Tibial artery (tissue), 4 donors: ENCODE measurements at regions not wholly inside any gene's neighbourhood (a gene's known extent, or its start where the extent isn't known, plus 50 kb on each side); places are given as distances from the start of the nearest gene placed in this dataset.

Source experiments
- DNase-seq, 2 donors: peaks; one replicate each; pipeline ENCODE4 v3.0.0-alpha.2; 2019
- H3K27ac ChIP-seq, 2 donors: fragments of 200-600 bp; sonication (generic) in 1 of 2; 1 replicate in 1 of 2; 2 replicates in 1 of 2; pipeline ENCODE4 v1.5.1; 2018 to 2019; ENCODE audit warnings: mild to moderate bottlenecking in 1 of 2
- H3K27me3 ChIP-seq, 2 donors: fragments of 200-600 bp; sonication (generic) in 1 of 2; one replicate each; pipeline versions ENCODE4 v1.5.1 to v1.6.0; 2016 to 2019
- H3K36me3 ChIP-seq, 3 donors: fragments of 200-600 bp; sonication (generic) in 2 of 3; one replicate each; pipeline ENCODE4 v1.5.1; 2016 to 2019; ENCODE audit warnings: mild to moderate bottlenecking in 2 of 3
- H3K4me1 ChIP-seq, 4 donors: fragments of 200-600 bp; sonication (generic) in 2 of 4; 1 replicate in 3 of 4; 2 replicates in 1 of 4; pipeline ENCODE4 v1.5.1; 2016 to 2019
- H3K4me3 ChIP-seq, 2 donors: fragments of 200-600 bp; sonication (generic) in 1 of 2; 1 replicate in 1 of 2; 2 replicates in 1 of 2; pipeline ENCODE4 v1.5.1; 2018 to 2019; ENCODE audit warnings: mild to moderate bottlenecking in 2 of 2
- H3K9me3 ChIP-seq, 3 donors: fragments of 200-600 bp; sonication (generic) in 1 of 3; one replicate each; pipeline ENCODE4 v1.5.1; 2016 to 2019
- intact Hi-C: fragments of 100-400 bp; cut with DNase I; formaldehyde crosslinking; loops from one replicate; pipeline ENCODE4 v1.15.0; 2023; ENCODE audit warnings: low total_unique reads
- TF ChIP-seq, protein P1 (sequence below), 2 experiments: fragments of 200-600 bp in 1 of 2; fragments of 450-650 bp in 1 of 2; IDR thresholded peaks; one replicate each; pipeline ENCODE4 v1.5.1; 2017 to 2019; ENCODE audit warnings: antibody characterized with exemption in 2 of 2, mild to moderate bottlenecking in 1 of 2, moderate library complexity in 1 of 2

- H3K27ac ChIP-seq: no peak overlapping the region
- intact Hi-C loops: no loop called here
- H3K9me3 ChIP-seq: peaks cover 0 to 9% (median 0%) of the 10 kb centered on the region in 3 donors
- no peaks in the 10 kb centered on the region for H3K4me1 ChIP-seq
- TF ChIP-seq, protein P1, sequence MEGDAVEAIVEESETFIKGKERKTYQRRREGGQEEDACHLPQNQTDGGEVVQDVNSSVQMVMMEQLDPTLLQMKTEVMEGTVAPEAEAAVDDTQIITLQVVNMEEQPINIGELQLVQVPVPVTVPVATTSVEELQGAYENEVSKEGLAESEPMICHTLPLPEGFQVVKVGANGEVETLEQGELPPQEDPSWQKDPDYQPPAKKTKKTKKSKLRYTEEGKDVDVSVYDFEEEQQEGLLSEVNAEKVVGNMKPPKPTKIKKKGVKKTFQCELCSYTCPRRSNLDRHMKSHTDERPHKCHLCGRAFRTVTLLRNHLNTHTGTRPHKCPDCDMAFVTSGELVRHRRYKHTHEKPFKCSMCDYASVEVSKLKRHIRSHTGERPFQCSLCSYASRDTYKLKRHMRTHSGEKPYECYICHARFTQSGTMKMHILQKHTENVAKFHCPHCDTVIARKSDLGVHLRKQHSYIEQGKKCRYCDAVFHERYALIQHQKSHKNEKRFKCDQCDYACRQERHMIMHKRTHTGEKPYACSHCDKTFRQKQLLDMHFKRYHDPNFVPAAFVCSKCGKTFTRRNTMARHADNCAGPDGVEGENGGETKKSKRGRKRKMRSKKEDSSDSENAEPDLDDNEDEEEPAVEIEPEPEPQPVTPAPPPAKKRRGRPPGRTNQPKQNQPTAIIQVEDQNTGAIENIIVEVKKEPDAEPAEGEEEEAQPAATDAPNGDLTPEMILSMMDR (IDR thresholded peaks at IDR 0.05): no peak
- no peak overlapping the region for H3K4me3 ChIP-seq
- DNase-seq: no peak
- no peaks in the 10 kb centered on the region for H3K27me3 ChIP-seq
- H3K36me3 ChIP-seq: no peaks in the 10 kb centered on the region
Measured at GRCh38 chr16:26658486-26658885, 408.2 kb upstream of the C16orf82 start.

DNA sequence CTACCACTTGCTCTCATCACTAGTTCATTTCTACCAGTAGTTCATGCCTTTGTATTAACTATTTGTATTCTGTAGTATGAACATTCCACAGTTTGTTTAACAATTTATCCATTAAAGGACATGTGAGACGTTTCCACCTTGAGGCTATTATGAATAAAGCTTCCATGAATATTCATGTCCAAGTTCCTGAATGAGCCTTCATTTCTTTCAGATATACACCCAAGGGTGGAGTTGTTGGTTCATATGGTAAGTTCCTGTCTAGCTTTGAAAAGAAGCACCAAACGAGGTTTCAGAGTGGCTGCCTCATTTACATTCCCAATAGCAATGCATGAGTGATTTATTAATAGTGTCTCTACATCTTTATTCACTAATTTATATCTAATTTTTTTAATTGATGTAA, 407.8 kb upstream of the C16orf82 start:
- TF ChIP-seq, protein P1 (IDR thresholded peaks at IDR 0.05): no peak
- intact Hi-C loops: no loop called here
- Histone ChIP-seq H3K36me3 (no peaks in the 10 kb centered on the region), H3K27me3 (no peaks in the 10 kb centered on the region), H3K4me3 (no peak overlapping the region), H3K9me3 (peaks cover 0 to 9% (median 0%) of the 10 kb centered on the region in 3 donors), H3K4me1 (no peaks in the 10 kb centered on the region), H3K27ac (no peak overlapping the region)
- no peak for DNase-seq

DNA sequence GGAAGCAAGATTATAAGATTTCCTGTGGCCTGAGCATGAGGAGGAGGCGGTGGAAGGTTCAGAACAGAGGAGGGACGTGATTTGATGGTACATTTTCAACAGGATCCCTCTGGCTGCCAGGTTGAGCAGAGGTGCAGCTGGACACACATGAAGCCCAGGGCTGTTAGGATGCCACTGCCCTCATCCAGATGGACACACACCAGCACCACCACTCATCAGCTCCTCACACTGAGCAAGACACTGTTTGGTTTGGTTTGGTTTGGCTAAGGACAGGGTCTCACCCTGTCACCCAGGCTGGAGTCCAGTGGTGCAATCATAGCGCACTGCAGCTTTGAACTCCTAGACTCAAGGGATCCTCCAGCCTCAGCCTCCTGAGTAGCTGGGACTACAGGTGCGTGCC, 402.6 kb upstream of the C16orf82 start:
- no peak overlapping the region for H3K27ac ChIP-seq
- intact Hi-C loops: no loop called here
- no peaks in the 10 kb centered on the region for H3K4me1 ChIP-seq
- H3K27me3 ChIP-seq: no peaks in the 10 kb centered on the region
- H3K9me3 ChIP-seq: no peaks in the 10 kb centered on the region
- DNase-seq: no peak
- H3K4me3 ChIP-seq: no peak overlapping the region
- TF ChIP-seq, protein P1 (IDR thresholded peaks at IDR 0.05): no peak
- no peaks in the 10 kb centered on the region for H3K36me3 ChIP-seq

- no peak for DNase-seq
- Histone ChIP-seq H3K27me3 (no peaks in the 10 kb centered on the region), H3K4me1 (no peaks in the 10 kb centered on the region), H3K27ac (no peak overlapping the region), H3K9me3 (no peaks in the 10 kb centered on the region), H3K4me3 (no peak overlapping the region), H3K36me3 (no peaks in the 10 kb centered on the region)
- TF ChIP-seq, protein P1 (IDR thresholded peaks at IDR 0.05): no peak
- intact Hi-C loops: no loop called here
Measured at GRCh38 chr16:26665166-26665939, 401.4 kb upstream of the C16orf82 start.

GRCh38 chr16:26666486-26666885, 400.2 kb upstream of the C16orf82 start:
- TF ChIP-seq, protein P1 (IDR thresholded peaks at IDR 0.05): no peak
- Histone ChIP-seq H3K4me1 (no peaks in the 10 kb centered on the region), H3K36me3 (no peaks in the 10 kb centered on the region), H3K4me3 (no peak overlapping the region), H3K9me3 (no peaks in the 10 kb centered on the region), H3K27ac (no peak overlapping the region), H3K27me3 (no peaks in the 10 kb centered on the region)
- intact Hi-C loops: no loop called here
- no peak for DNase-seq
